ENCODE measurements at regions not wholly inside any gene's neighbourhood (a gene's known extent, or its start where the extent isn't known, plus 50 kb on each side); places are given as distances from the start of the nearest gene placed in this dataset.

- TF ChIP-seq CTCF (IDR thresholded peaks at IDR 0.05) (no peak), POLR2A (IDR thresholded peaks at IDR 0.05) (no peak)
Observed at GRCh38 chr3:115227461-115227860, 80.4 kb upstream of the ZBTB20 start.

Data from heart left ventricle (tissue), 13 donors.